NCI-H748 (cell line): ENCODE measurements at regions not wholly inside any gene's neighbourhood (a gene's known extent, or its start where the extent isn't known, plus 50 kb on each side); places are given as distances from the start of the nearest gene placed in this dataset.
A peak's percentile ranks its signal among the peaks of the same experiment; 100 is the strongest.

Experiments
- DNase-seq: peaks from one replicate; lab custom pipeline; 2025; ENCODE audit not compliant: unreplicated experiment; lab: John Stamatoyannopoulos, UW

DNA sequence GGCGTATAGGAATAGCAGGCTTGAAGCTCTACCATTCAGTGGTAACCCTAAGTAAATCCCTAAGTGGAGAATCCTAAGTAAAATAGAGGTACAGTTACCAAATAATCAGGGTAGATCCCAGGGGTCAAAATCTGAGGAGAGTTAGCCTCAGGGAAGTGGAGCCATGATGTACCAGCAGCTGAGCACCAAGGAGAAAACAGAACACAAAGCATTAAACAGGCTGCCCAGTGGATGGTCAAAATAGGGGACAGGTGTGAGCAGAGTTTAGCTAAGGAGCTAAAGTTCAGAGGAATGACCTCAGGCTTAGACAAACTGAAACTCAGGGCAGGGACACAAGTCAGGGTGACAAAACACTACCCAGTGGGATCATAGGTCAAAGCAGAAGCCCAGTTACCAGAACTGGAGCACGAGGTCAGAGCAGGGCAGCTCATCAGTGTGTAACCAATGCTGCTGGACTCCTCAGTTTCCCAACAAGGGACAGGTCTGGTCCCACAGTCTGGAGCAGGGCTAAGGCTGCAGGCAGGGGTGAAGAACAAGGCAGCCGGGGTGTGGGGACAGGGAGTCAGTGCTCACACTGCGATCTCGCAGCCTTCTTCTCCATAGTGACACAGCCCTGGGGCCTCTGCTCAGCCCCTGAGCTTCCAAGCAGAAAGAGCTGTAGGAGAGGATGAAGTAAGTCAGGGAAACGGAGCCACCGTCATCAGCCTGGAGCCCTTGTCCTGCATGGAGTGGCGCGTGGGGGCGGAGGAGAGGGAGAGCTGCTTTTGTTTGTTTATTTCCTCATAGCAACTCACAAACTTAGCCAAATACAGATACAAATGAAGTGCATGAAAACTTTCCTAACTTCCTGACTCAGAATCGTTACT lies 264.0 kb downstream of the MREG start:
- no peak for DNase-seq

GRCh38 chr2:215748446-215748845 lies 264.9 kb downstream of the MREG start:
- DNase-seq, result no peak

- no peak for DNase-seq
Measured at GRCh38 chr2:215746887-215747615, 266.3 kb downstream of the MREG start.

DNA sequence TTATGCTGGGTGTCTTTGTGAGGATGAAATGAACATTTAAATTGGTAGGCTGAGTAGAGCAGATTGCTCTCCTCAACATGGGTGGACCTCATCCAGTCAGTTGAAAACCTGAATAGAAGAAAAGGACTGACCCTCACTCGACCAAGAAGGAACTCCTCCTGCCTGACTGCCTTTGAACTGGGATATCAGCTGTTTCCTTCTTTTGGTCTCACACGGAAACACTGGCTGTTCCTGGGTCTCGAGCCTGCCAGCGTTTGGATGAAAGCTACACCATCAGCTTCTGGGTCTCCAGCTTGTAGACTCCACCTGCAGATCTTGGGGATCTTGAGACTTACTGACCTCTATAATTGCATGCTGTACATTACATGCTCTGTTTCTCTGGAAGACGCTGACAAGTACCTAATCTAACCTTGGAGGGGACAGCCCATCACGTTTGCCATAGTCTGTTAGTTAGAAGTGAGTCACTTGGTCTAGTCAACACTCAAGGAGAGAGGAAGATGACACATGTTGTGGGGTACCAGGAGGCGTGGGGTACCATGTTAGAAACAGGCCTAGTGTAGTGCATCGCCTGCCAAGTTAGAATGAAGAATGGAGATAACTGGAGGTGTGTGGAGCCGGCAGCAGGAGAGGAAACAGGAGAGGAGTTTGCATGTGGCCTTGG lies 267.0 kb downstream of the MREG start:
- no peak for DNase-seq

DNA sequence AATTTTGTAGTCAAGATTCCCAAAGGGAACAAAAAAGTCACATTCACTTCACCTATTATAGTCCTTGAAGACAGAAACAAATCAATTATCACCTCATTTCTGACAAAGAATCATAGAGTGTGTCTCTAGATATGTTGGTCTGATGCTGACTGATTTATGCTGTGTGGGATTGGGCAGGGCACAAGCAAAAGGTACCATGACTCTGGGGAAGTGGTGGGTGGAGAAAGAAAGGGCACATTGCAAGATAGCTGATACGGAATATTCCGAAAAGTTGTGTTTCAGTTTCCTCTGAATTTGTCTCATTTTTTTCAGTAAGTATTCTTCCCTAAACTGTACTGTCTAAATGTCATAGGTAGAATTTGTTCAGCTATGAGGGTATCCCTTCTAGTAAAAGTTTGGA lies 268.0 kb downstream of the MREG start:
- no peak for DNase-seq

DNA sequence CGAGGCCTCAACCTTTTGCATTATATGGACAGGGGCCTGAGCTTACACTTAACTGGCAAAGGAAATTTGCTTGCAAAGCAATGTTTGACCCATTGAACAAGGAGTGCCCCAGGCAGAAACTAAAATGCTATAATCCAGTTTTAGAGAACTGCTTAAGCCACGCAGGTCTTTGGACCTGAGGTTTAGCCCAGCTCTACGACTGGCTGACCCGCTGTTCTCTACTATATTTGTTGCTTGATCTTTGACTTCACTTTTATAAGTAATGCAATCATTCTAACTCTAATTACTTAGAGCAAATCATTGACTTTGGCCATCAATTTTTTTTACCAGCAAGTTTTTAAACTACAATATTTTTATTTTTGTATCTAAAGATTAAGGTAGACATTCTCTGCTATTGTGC lies 268.8 kb downstream of the MREG start:
- DNase-seq, result no peak

DNA sequence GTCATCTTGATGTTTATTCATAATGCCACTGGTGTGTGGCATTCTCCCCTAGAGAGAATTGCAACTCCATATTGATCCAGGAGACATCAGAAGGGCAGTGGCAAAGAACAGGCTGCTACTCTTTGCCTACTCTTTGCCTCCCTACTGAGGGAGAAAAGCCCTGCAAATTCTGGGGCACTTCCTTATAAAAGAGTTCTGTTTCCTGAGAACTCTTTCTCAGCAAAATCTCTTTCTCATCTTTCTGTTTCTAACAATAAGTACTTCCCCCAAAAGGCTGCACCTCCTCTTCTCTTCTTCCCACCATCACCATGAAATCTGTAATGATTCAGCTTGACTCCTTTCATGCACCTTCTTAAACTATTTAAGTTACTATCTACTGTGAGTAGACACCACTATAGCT lies 270.3 kb downstream of the MREG start:
- no peak for DNase-seq

- DNase-seq, result no peak
Measured at GRCh38 chr2:215742021-215742420, 271.3 kb downstream of the MREG start.

DNA sequence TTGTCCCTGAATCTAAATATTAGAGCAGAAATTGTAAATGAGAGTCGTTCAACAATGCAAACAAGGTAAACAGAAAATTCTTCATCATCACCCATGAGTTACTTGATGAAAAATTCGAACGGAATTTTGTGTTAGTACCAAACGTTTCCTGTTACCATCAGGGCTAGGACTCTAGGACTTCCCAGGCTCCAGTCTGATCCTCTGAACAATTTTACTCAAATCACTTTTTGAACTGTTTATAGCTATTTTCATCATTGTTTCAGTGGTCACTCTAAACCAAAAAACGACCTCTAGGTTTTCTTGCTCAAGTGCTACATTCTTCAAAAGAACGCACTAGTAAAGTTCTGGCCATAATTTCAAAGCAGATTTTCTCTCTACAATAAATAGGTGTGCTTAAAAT lies 273.3 kb downstream of the MREG start:
- DNase-seq, result no peak

GRCh38 chr2:215738351-215738750 lies 275.0 kb downstream of the MREG start:
- no peak for DNase-seq

DNA sequence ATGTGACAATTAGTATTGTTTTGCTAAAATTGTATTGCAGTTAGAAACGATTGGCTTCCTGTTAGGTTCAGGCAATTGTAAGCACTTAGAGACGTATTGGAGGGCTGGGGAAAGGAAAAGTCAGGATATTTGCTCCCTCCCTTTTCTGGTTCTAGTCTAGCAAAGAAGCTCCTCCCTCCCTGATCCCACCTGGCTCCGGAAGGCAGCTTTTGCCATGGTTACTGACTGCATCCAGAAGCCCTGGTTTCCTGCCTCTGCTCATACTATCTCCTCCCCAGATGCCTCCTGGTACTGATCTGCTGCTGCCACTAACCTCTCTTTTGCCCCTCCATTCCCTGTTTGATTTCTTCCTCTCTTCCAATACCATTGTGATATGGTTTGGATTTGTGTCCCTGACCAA lies 275.9 kb downstream of the MREG start:
- peak; percentile 61 for DNase-seq

DNA sequence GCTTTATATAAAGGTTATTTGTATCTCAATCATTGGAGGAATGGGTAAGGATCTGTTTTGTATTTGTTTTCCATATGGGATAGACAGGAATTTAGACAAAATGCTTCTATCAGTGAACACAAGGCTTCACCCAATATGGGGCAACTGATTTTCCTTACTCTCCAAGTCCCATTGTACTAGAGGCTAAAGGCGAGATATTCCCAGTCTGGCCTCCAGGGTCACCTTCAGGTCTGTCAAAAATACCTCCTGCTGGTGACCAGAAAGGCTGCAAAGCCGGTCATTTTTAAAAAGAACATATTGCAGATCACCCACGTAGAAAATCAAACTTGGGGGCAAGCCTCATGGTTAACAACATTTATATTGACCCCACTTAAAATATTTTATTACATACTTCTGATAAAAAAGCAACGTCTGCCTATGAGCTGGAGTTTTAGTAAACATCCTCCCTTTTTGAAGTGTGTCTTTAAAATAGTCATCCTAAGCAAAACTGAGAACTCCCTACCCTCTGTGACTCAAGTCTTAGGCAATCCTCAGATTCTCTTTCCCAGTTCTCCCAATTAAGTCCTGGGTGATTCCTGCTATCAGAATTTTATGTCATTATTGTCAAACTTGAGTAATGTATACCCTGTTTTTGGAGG lies 276.6 kb downstream of the MREG start:
- peak; percentile 7 for DNase-seq

DNA sequence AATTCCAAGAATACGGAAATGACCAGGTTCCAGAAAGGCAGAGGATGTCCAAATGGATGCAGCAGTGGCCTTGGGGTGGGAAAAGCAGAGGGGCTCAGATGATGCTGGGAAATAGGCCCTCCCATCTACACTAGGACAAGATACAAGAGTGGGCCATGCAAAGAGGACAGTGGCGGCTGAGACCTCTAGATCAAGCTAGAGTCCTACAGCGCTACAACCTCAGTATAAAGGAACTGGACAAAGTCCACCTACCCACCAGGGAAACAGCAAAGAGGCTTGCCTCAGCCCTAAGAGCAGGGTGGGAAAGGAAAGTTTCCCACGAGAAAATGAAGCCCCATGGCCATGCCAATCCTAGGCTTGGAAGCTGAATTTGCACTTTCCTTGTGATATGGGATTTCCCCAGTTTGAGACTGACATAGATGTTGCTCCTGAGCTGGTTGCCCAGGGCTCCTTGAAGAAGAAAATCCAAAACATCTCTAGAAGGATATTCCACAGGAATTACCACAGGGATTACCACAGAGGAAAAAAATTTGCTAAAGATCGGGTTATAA lies 282.2 kb downstream of the MREG start:
- DNase-seq, result no peak

DNA sequence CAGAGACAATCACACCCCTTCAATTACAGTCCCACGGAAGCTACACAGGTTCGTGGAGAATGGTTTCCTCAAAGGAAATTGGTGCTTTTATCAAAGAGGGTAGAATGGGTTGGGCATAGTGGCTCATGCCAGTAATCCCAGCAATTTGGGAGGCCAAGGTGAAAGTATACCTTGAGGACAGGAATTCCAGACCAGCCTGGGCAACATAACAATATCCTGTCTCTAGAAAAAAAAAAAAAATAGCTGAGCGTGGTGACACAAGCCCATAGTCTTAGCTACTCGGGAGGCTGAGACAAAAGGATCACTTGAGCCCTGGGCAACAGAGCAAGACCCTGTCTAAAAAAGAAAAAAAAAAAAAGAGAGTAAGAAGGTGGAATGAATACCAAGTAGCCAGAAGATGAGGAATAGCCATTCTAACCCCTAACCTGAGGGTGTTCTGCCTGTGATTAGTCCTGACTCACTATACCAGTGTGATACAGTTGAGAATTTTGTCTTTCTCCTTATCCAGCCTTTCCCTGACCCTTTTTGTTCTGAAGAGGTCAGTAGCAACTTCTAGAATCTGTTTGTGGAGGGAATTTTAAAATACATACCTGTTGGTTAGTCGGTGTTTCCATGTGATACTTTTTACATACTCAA lies 283.2 kb downstream of the MREG start:
- DNase-seq, result no peak

DNA sequence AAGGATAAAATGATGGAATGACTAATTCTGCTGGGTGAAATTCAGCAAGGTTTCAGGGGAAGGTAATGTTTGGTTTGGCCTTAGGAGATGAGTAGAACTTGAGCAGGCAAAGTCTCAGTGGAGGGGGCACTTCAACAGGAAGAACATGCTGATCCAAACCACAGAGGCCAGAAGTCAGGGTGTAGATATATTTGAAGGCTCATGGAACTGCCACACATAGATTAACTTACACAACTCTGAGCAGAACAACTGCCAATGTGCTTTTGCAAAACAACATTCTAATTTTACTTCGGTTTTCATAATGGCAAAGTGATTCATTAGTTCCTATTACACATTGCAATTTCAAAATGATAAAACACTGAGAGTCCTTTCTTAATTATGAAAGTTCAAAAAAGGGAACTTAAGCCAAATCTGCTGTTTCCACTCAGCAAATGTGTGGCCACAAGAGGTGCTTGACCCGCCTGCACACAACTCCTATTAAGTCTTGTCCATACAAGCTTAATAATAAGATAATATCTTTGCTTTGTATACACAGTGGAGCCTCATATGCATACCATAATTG lies 284.8 kb downstream of the MREG start:
- DNase-seq, result no peak

DNA sequence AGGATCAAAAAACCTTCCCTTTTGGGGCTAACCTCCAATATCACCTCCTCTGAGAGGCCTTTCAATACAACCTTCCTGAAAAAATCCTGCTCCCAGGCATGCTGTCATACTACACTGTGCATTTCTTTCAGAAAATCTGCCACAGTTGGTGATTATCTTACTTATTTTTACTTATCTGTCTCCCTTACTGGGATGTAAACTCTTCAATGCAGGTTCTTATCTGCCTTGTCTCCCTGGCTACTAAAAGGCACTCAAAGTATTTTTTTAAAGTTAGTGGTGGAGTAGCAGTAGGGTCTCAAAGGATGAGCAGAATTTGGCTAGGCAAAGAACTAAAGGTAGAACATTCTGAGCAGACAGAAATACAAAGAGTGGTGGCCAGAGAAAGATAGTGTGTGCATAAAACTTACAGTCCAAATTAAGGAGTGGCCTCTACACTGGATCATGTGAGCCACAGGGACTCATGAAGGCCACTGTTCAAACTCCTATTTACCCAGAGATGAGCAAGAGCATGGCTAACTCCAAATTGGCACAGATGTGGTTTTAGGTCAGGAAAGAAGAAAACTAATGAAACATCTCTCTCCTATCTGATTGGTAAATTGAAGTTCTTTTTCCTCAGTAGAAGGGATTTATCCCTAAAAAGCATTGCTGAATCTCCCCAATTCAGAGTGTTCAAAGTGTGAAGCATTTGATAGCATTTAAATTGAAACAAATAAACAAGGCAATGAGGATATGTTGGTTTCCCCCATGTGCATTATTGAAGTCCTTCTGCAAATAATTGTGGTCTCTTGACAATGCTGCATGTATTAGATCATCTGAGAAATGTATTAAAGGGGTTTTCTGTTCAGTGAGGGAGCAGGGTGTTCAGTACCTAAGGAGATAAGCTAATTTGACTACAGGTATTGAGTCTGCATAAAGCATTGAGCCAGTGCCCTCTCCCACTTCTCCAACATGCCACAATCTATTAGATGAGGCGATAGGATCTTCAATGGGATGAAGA lies 285.5 kb downstream of the MREG start:
- DNase-seq, result no peak

GRCh38 chr2:215726070-215726469 lies 287.3 kb downstream of the MREG start:
- DNase-seq, result no peak

DNA sequence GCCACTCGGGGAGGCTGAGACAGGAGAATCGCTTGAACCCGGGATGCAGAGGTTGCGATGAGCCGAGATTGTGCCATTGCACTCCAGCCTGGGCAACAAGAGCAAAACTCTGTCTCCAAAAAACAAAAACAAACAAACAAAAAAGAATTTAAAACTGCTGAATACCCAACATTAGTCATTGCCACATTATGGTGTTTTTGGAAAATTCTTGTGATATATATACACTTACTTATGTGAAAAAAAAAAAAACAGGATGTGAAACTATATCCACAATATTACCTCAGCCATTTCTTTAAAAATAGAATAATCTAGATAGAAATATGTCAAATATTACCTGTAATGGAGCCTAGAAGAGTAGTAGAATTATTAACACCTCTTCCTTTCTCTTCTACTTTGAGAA lies 288.3 kb upstream of the FN1 start:
- DNase-seq, result no peak

DNA sequence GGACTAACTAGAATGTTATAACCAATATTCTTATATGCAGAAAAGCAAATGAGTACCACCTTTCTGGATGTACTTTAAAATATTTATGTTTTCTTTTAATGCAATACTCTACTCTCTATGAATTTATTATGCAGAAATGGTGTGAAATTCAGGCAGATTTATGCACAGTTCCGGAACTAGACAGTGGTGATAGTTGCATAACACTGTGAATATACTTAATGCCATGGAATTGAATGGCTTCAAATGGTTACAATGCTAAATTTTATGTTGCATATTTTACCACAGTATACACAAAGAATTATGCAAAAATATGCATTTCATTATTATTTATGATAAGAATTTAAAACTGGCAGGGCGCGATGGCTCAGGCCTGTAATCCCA lies 287.8 kb upstream of the FN1 start:
- no peak for DNase-seq
